Retina (tissue), 1 donor: ENCODE measurements at regions not wholly inside any gene's neighbourhood (a gene's known extent, or its start where the extent isn't known, plus 50 kb on each side); places are given as distances from the start of the nearest gene placed in this dataset.
"Not testable (repeated sequence)": the region's sequence is repeated elsewhere in the genome, so short reads cannot be mapped to it uniquely, and the experiment has no call there.

Source experiments
- DNase-seq: peaks from one replicate; pipeline ENCODE4 v3.0.0-alpha.2; 2016

GRCh38 chr10:45198486-45199204 lies 116.8 kb downstream of the OR13A1 start:
- peak; percentile 23 for DNase-seq

- DNase-seq, result peak; percentile 32
These were observed 116.1 kb downstream of the OR13A1 start for GRCh38 chr10:45199205-45199740.

- DNase-seq, result no peak
These were observed 114.1 kb downstream of the OR13A1 start for GRCh38 chr10:45201271-45201670.

GRCh38 chr10:45202242-45202641 lies 113.2 kb downstream of the OR13A1 start:
- DNase-seq, result no peak

GRCh38 chr10:45204954-45205775 lies 110.2 kb downstream of the OR13A1 start:
- no peak for DNase-seq

GRCh38 chr10:45209888-45210287 lies 105.5 kb downstream of the OR13A1 start:
- DNase-seq, result no peak

- DNase-seq, result no peak
These were observed 103.8 kb downstream of the OR13A1 start for GRCh38 chr10:45211576-45211975.

- no peak for DNase-seq
These were observed 96.0 kb downstream of the OR13A1 start for GRCh38 chr10:45219416-45219815.

- no peak for DNase-seq
These were observed 94.5 kb downstream of the OR13A1 start for GRCh38 chr10:45220931-45221330.

GRCh38 chr10:45224219-45224841 lies 91.1 kb downstream of the OR13A1 start:
- DNase-seq, result no peak

GRCh38 chr10:45227042-45227441 lies 88.4 kb downstream of the OR13A1 start:
- DNase-seq, result no peak

- no peak for DNase-seq
These were observed 88.0 kb downstream of the OR13A1 start for GRCh38 chr10:45227456-45227855.

GRCh38 chr10:45229823-45230222 lies 85.6 kb downstream of the OR13A1 start:
- no peak for DNase-seq

GRCh38 chr10:45235260-45235769 lies 80.1 kb downstream of the OR13A1 start:
- DNase-seq, result peak; percentile 42

- DNase-seq, result no peak
These were observed 79.6 kb downstream of the OR13A1 start for GRCh38 chr10:45235798-45236220.

- no peak for DNase-seq
These were observed 76.5 kb downstream of the OR13A1 start for GRCh38 chr10:45238896-45239295.

GRCh38 chr10:45239642-45240041 lies 75.8 kb downstream of the OR13A1 start:
- no peak for DNase-seq

GRCh38 chr10:45241865-45242520 lies 73.4 kb downstream of the OR13A1 start:
- DNase-seq, result no peak

GRCh38 chr10:45243261-45243660 lies 72.1 kb downstream of the OR13A1 start:
- no peak for DNase-seq

- no peak for DNase-seq
These were observed 68.9 kb downstream of the OR13A1 start for GRCh38 chr10:45246522-45246921.

- peak; percentile 76 for DNase-seq
These were observed 65.3 kb downstream of the OR13A1 start for GRCh38 chr10:45249978-45250693.

GRCh38 chr10:45250694-45251075 lies 64.7 kb downstream of the OR13A1 start:
- not testable (repeated sequence) for DNase-seq
